HG03354 (cell line): ENCODE measurements at regions not wholly inside any gene's neighbourhood (a gene's known extent, or its start where the extent isn't known, plus 50 kb on each side); places are given as distances from the start of the nearest gene placed in this dataset.
"Not testable (repeated sequence)": the region's sequence is repeated elsewhere in the genome, so short reads cannot be mapped to it uniquely, and the experiment has no call there.

ENCODE experiments used
- ATAC-seq: cut with Tn5 transposase; IDR thresholded peaks from one replicate; pipeline ENCODE4 v1.9.1; 2021; ENCODE audit warnings: mild to moderate bottlenecking; ENCODE audit not compliant: unreplicated experiment, poor library complexity, severe bottlenecking

- ATAC-seq: not testable (repeated sequence)
These were observed 412.7 kb upstream of the WSB1 start for GRCh38 chr17:26881195-26881594.

- ATAC-seq: peak; percentile 42
These were observed 411.7 kb upstream of the WSB1 start for GRCh38 chr17:26882097-26882761.

DNA sequence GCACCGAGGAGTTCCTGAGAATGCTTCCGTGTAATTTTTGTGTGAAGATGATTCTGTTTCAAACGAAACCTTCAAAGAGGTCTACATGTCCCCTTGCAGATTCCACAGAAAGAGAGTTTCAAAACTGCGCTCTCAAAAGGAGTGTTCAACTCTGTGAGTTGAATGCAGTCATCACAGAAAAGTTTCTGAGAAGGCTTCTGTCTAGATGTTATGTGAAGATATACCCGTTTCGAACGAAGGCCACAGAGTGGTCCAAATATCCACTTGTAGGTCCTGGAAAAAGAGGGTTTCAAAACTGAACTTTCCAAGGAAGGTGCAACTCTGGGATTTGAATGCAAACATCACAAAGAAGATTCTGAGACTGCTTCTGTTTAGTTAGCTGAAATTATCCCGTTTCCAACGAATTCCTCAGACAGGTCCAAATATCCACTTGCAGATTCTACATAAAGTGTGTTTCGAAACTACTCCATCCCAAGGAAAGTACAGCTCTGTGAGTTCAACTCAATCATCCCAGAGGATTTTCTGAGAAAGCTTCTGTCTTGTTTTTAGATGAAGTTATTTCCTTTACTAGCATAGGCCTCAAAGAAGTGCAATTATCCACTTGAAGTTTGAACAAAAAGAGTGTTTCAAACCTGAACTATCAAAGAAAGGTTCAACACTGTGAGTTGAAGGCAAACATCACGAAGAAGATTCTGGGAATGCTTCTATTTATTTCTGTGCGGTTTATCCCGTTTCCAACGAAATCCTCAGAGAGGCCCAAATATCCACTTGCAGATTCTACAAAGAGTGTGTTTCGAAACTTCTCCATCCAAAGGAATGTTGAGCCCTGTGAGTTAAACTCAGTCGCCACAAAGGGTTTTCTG, 409.8 kb upstream of the WSB1 start:
- not testable (repeated sequence) for ATAC-seq

GRCh38 chr17:26884741-26885059, 409.2 kb upstream of the WSB1 start:
- ATAC-seq: not testable (repeated sequence)

DNA sequence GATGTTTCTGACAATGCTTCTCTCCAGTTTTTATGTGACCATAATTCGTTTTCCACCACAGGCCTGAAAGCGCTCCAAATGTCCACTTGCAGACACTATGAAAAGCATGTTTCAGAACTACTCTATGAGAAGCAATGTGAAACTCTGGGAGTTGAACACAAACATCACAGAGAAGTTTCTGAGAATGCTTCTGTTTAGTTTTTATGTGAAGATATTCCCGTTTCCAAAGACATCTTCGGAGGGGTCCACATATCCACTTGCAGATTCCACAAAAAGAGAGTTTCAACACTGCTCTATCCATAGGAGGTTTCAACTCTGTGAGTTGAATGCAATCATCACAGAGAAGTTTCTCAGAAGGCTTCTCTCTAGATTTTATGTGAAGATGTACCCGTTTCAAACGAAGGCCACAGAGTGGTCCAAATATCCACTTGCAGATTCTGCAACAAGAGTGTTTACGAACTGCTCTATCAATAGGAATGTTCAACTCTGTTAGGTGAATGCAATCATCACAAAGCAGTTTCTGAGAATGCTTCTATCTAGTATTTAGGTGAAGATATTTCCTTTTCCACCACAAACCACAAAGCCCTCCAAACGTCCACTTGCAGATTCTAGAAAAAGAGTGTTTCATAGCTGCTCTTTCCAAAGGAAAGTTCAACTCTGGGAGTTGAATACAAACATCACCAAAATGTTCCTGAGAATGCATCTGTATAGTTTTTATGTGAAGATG, 408.5 kb upstream of the WSB1 start:
- ATAC-seq: not testable (repeated sequence)
